Smooth muscle cell (in vitro differentiated cells): ENCODE measurements at regions not wholly inside any gene's neighbourhood (a gene's known extent, or its start where the extent isn't known, plus 50 kb on each side); places are given as distances from the start of the nearest gene placed in this dataset.

Experiments
- DNase-seq: peaks from one replicate; lab custom pipeline; 2025; ENCODE audit not compliant: unreplicated experiment; lab: John Stamatoyannopoulos, UW
- H2AFZ ChIP-seq: fragments of 200-600 bp; sonication (generic); 2 replicates; pipeline ENCODE4 v1.6.0; 2016; ENCODE audit warnings: antibody characterized with exemption, low read depth, mild to moderate bottlenecking
- H3F3A ChIP-seq: fragments of 200-600 bp; sonication (generic); 2 replicates; pipeline ENCODE4 v1.6.0; 2017; ENCODE audit warnings: antibody characterized with exemption, low read depth
- H3K27ac ChIP-seq: fragments of 200-600 bp; sonication (generic); 2 replicates; pipeline ENCODE4 v1.5.1; 2016; ENCODE audit warnings: low read depth, mild to moderate bottlenecking
- H3K27me3 ChIP-seq: fragments of 200-600 bp; sonication (generic); 2 replicates; pipeline ENCODE4 v1.6.1; 2016; ENCODE audit warnings: low read depth, mild to moderate bottlenecking
- H3K36me3 ChIP-seq: fragments of 200-600 bp; sonication (generic); 2 replicates; pipeline ENCODE4 v1.5.1; 2016; ENCODE audit warnings: low read depth
- H3K4me1 ChIP-seq: fragments of 200-600 bp; sonication (generic); 2 replicates; pipeline ENCODE4 v1.5.1; 2016; ENCODE audit warnings: low read depth
- H3K4me2 ChIP-seq: fragments of 200-600 bp; sonication (generic); 2 replicates; pipeline ENCODE4 v1.6.0; 2016; ENCODE audit warnings: mild to moderate bottlenecking
- H3K4me3 ChIP-seq: fragments of 200-600 bp; sonication (generic); 2 replicates; pipeline ENCODE4 v1.5.1; 2016; ENCODE audit warnings: mild to moderate bottlenecking
- H3K79me2 ChIP-seq: fragments of 200-600 bp; sonication (generic); 2 replicates; pipeline ENCODE4 v1.6.0; 2016; ENCODE audit warnings: low read depth, mild to moderate bottlenecking
- H3K9ac ChIP-seq: fragments of 200-600 bp; sonication (generic); 2 replicates; pipeline ENCODE4 v1.6.0; 2016; ENCODE audit warnings: low read depth
- H3K9me3 ChIP-seq: fragments of 200-600 bp; sonication (generic); replicated peaks from 2 replicates; pipeline ENCODE4 v1.5.1; 2016; ENCODE audit warnings: low read depth
- H4K20me1 ChIP-seq: fragments of 200-600 bp; sonication (generic); 2 replicates; pipeline ENCODE4 v1.6.0; 2016; ENCODE audit warnings: low read depth
- WGBS: methylation state at CpG from one replicate; pipeline ENCODE4 v1.1.7; 2016; ENCODE audit warnings: low lambda C conversion rate; 5-methylcytosine and 5-hydroxymethylcytosine counted together
- TF ChIP-seq, protein P1 (sequence below): fragments of 200-600 bp; sonication (generic); IDR thresholded peaks from 2 replicates; pipeline ENCODE4 v1.5.1; 2017; ENCODE audit warnings: borderline replicate concordance, mild to moderate bottlenecking, antibody characterized with exemption; ENCODE audit not compliant: insufficient read depth, poor library complexity, severe bottlenecking

DNA sequence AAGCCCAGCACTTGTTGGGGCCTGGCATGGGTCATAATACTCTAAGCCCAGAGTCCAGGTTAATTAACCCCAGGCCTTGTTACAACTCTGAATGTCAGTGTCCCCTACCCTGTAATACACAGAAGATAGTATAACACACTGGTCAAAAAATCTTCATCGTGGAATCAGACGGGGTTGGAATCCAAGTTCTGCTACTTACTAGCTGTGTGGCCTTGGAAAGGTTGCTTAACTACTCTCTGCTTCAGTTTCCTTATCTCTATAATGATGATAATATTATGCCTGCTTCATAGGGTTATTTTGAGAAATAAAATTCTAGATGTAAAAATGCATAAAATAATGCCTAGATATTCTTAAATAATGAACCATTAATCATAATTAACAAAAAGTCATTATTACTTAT is 77.8 kb upstream of the CTTNBP2NL start:
- WGBS: 94% methylated on average over 2 of the region's 2 CpGs

DNA sequence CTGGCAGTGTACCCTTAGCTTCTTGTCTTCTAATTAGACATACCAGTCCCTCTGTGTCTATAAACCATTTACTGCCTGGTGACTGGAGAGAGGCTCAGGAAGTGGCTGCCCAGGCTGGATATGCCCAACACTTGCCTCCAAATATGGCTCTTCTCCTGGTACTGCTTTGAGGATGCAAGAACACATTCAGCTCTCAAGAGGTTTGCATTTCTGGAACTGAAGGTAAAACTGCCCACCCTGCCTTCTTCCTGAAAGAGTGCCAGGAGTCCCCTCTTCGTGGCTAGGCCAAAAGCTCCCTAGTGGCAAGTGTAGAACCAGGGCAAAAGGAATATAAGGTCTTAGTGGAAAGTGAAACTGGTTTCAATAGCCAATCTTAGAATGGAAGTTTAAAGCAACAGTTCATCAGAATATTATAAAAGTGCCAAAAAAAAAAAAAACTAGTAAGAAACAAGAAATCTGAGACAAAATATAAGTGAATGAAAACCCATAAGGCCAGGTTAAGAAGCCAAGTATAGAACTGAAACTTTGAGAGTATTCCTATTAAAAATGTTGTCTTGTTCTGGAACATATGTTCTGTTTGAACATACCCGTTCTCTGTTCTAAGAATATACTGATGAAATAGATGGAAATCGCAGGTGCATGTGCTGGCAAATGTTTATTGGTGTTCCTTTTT is 77.2 kb upstream of the CTTNBP2NL start:
- H3F3A ChIP-seq: peaks cover 4% of the 10 kb centered on the region
- peaks cover 21% of the 10 kb centered on the region for H3K4me1 ChIP-seq
- H3K79me2 ChIP-seq: no peaks in the 10 kb centered on the region
- 90% methylated on average over 3 of the region's 3 CpGs for WGBS
- DNase-seq: no peak
- no peak overlapping the region for H3K27ac ChIP-seq
- no peaks in the 10 kb centered on the region for H3K9me3 ChIP-seq
- H3K4me3 ChIP-seq: no peak overlapping the region
- no peak overlapping the region for H3K9ac ChIP-seq
- H2AFZ ChIP-seq: peak overlapping the region; percentile 15
- TF ChIP-seq, protein P1, sequence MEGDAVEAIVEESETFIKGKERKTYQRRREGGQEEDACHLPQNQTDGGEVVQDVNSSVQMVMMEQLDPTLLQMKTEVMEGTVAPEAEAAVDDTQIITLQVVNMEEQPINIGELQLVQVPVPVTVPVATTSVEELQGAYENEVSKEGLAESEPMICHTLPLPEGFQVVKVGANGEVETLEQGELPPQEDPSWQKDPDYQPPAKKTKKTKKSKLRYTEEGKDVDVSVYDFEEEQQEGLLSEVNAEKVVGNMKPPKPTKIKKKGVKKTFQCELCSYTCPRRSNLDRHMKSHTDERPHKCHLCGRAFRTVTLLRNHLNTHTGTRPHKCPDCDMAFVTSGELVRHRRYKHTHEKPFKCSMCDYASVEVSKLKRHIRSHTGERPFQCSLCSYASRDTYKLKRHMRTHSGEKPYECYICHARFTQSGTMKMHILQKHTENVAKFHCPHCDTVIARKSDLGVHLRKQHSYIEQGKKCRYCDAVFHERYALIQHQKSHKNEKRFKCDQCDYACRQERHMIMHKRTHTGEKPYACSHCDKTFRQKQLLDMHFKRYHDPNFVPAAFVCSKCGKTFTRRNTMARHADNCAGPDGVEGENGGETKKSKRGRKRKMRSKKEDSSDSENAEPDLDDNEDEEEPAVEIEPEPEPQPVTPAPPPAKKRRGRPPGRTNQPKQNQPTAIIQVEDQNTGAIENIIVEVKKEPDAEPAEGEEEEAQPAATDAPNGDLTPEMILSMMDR: no peak
- no peaks in the 10 kb centered on the region for H3K27me3 ChIP-seq
- H3K4me2 ChIP-seq: peak overlapping the region; percentile 70
- H4K20me1 ChIP-seq: no peaks in the 10 kb centered on the region
- no peaks in the 10 kb centered on the region for H3K36me3 ChIP-seq

More for the DNA sequence above, 77.8 kb upstream of the CTTNBP2NL start:
- H3K4me1 ChIP-seq: peaks cover 21% of the 10 kb centered on the region
- H3F3A ChIP-seq: peaks cover 4% of the 10 kb centered on the region
- H3K36me3 ChIP-seq: no peaks in the 10 kb centered on the region
- no peaks in the 10 kb centered on the region for H3K9me3 ChIP-seq
- H3K27ac ChIP-seq: no peak overlapping the region
- no peaks in the 10 kb centered on the region for H4K20me1 ChIP-seq
- H3K4me3 ChIP-seq: no peak overlapping the region
- no peaks in the 10 kb centered on the region for H3K27me3 ChIP-seq
- TF ChIP-seq, protein P1: no peak
- no peak overlapping the region for H3K9ac ChIP-seq
- H3K79me2 ChIP-seq: no peaks in the 10 kb centered on the region
- no peak for DNase-seq
- no peak overlapping the region for H2AFZ ChIP-seq
- peak overlapping the region; percentile 61 for H3K4me2 ChIP-seq

DNA sequence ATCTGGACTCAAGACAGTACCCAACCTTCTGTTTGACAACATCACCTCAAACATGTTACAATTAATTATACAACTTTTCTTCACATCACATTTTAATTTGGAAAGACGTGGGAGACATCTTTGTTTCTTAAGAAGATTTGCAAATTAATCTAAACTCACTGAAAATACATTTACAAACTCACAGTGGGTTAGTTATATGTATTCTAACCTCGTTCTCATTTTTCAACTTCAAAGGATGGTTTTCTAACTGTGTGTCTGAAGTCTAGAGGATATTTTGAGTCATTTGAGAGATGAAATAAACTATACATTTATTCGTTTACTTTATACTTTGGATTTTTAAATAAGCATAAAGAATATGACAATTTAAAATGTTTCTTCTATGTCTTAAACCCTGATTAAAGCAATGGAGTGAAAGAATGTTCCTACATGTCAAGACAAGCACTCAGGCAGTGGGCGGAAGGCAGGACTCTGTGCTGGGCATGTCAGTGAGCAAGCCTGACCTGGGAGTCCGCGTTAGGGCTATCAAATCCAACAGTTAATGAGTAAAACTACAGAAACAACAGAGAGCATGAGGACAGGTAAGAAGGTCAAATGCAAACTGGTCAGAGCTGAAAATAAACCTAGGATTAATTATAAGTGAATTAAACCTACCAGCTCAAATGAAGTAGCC is 76.5 kb upstream of the CTTNBP2NL start:
- TF ChIP-seq, protein P1: no peak
- no peaks in the 10 kb centered on the region for H3K9me3 ChIP-seq
- H3K4me2 ChIP-seq: peak overlapping the region; percentile 70
- H3F3A ChIP-seq: peaks cover 4% of the 10 kb centered on the region
- no peak for DNase-seq
- 69% methylated on average over 6 of the region's 6 CpGs for WGBS
- H4K20me1 ChIP-seq: no peaks in the 10 kb centered on the region
- H3K27me3 ChIP-seq: no peaks in the 10 kb centered on the region
- no peaks in the 10 kb centered on the region for H3K36me3 ChIP-seq
- no peak overlapping the region for H3K9ac ChIP-seq
- H3K4me1 ChIP-seq: peaks cover 21% of the 10 kb centered on the region
- H3K27ac ChIP-seq: no peak overlapping the region
- no peaks in the 10 kb centered on the region for H3K79me2 ChIP-seq
- peak overlapping the region; percentile 15 for H2AFZ ChIP-seq
- H3K4me3 ChIP-seq: no peak overlapping the region

DNA sequence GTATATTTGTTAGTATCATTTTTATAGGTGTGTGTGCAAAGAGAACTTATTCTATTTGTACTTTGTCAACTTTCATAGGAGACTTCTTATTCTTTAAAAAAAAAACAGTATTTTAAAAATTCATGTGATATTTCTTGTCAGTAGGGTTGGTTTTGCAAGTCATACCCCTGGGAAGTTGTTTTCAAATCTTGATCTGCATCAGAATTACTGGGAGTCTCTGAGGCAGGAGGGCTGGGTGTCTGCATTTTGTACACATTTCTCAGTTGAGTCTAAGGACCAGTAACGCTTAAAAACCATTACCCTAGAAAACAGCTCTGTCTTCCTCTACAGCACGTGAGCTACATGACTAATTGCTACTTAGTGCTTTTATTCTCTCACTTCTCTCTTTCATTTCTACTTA is 76.0 kb upstream of the CTTNBP2NL start:
- peaks cover 21% of the 10 kb centered on the region for H3K4me1 ChIP-seq
- H3K79me2 ChIP-seq: no peaks in the 10 kb centered on the region
- TF ChIP-seq, protein P1: no peak
- peak overlapping the region; percentile 70 for H3K4me2 ChIP-seq
- H3K36me3 ChIP-seq: no peaks in the 10 kb centered on the region
- DNase-seq: no peak
- H2AFZ ChIP-seq: no peak overlapping the region
- peaks cover 4% of the 10 kb centered on the region for H3F3A ChIP-seq
- H3K27me3 ChIP-seq: no peaks in the 10 kb centered on the region
- 55% methylated on average over 2 of the region's 2 CpGs for WGBS
- no peak overlapping the region for H3K27ac ChIP-seq
- H4K20me1 ChIP-seq: no peaks in the 10 kb centered on the region
- H3K9me3 ChIP-seq: no peaks in the 10 kb centered on the region
- no peak overlapping the region for H3K9ac ChIP-seq
- no peak overlapping the region for H3K4me3 ChIP-seq
